Activated CD4-positive, alpha-beta T cell treated with anti-CD3 and anti-CD28 coated beads, Interleukin-2, amount 50 U/mL, for 4 hours (primary cell): ENCODE measurements at regions not wholly inside any gene's neighbourhood (a gene's known extent, or its start where the extent isn't known, plus 50 kb on each side); places are given as distances from the start of the nearest gene placed in this dataset.
"Not testable (repeated sequence)": the region's sequence is repeated elsewhere in the genome, so short reads cannot be mapped to it uniquely, and the experiment has no call there.

Experiments
- DNase-seq, 2 experiments: peaks; one replicate each; pipeline ENCODE4 v3.0.0-alpha.2; 2020

GRCh38 chr14:105641075-105641937, 114.9 kb downstream of the TMEM121 start:
- no peak for DNase-seq

- not testable (repeated sequence) for DNase-seq
Observed at GRCh38 chr14:105641951-105642350, 115.6 kb downstream of the TMEM121 start.

GRCh38 chr14:105642486-105642885, 116.1 kb downstream of the TMEM121 start:
- not testable (repeated sequence) for DNase-seq

GRCh38 chr14:105643406-105644052, 117.1 kb downstream of the TMEM121 start:
- DNase-seq = not testable (repeated sequence)

- not testable (repeated sequence) for DNase-seq
Observed at GRCh38 chr14:105644053-105644435, 117.7 kb downstream of the TMEM121 start.

- not testable (repeated sequence) for DNase-seq
Observed at GRCh38 chr14:105644457-105644856, 118.1 kb downstream of the TMEM121 start.

- not testable (repeated sequence) for DNase-seq
Observed at GRCh38 chr14:105644891-105645290, 118.5 kb downstream of the TMEM121 start.

- not testable (repeated sequence) for DNase-seq
Observed at GRCh38 chr14:105645389-105645788, 119.0 kb downstream of the TMEM121 start.

- no peak for DNase-seq
Observed at GRCh38 chr14:105646175-105646574, 119.8 kb downstream of the TMEM121 start.

GRCh38 chr14:105646711-105647281, 120.4 kb downstream of the TMEM121 start:
- not testable (repeated sequence) for DNase-seq

- not testable (repeated sequence) for DNase-seq
Observed at GRCh38 chr14:105647426-105647783, 121.0 kb downstream of the TMEM121 start.

- DNase-seq = no peak
Observed at GRCh38 chr14:105647784-105648608, 121.6 kb downstream of the TMEM121 start.

GRCh38 chr14:105648609-105649535, 122.5 kb downstream of the TMEM121 start:
- not testable (repeated sequence) for DNase-seq

- DNase-seq = not testable (repeated sequence)
Observed at GRCh38 chr14:105652317-105652716, 125.9 kb downstream of the TMEM121 start.

- not testable (repeated sequence) for DNase-seq
Observed at GRCh38 chr14:105653921-105654320, 127.5 kb downstream of the TMEM121 start.

- not testable (repeated sequence) for DNase-seq
Observed at GRCh38 chr14:105659255-105659654, 132.9 kb downstream of the TMEM121 start.

- no peak for DNase-seq
Observed at GRCh38 chr14:105659935-105660527, 133.6 kb downstream of the TMEM121 start.

- no peak for DNase-seq
Observed at GRCh38 chr14:105660816-105661531, 134.6 kb downstream of the TMEM121 start.

- DNase-seq = not testable (repeated sequence)
Observed at GRCh38 chr14:105662043-105662442, 135.7 kb downstream of the TMEM121 start.

- not testable (repeated sequence) for DNase-seq
Observed at GRCh38 chr14:105662592-105662991, 136.2 kb downstream of the TMEM121 start.
